HPDE6-E6E7 (cell line): ENCODE measurements at regions not wholly inside any gene's neighbourhood (a gene's known extent, or its start where the extent isn't known, plus 50 kb on each side); places are given as distances from the start of the nearest gene placed in this dataset.

Source experiments
- DNase-seq: peaks from one replicate; pipeline ENCODE4 v3.0.0; 2011; ENCODE audit warnings: missing footprints; ENCODE audit errors: extremely low spot score

GRCh38 chr4:124469981-124470380, 242.6 kb downstream of the ANKRD50 start:
- no peak for DNase-seq

GRCh38 chr4:124478470-124478869, 234.1 kb downstream of the ANKRD50 start:
- no peak for DNase-seq

DNA sequence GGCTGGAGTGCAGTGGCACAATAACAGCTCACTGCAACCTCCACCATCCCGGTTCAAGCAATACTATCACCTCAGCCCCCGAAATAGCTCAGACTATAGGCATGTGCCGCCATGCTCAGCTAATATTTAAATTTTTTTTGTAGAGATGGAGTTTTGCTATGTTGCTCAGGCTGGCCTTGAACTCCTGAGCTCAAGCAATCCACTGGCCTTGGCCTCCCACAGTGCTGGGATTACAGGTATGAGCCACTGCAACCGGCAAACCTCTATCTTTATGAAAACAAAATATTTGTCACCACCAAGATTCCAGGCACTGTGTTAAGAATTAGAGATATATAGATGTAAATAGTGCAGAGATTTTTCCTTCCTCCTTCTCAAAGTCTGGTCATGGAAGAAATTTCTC, 232.5 kb downstream of the ANKRD50 start:
- DNase-seq: no peak

GRCh38 chr4:124481123-124481522, 231.4 kb downstream of the ANKRD50 start:
- no peak for DNase-seq

- no peak for DNase-seq
Observed at GRCh38 chr4:124483048-124483906, 229.3 kb downstream of the ANKRD50 start.

DNA sequence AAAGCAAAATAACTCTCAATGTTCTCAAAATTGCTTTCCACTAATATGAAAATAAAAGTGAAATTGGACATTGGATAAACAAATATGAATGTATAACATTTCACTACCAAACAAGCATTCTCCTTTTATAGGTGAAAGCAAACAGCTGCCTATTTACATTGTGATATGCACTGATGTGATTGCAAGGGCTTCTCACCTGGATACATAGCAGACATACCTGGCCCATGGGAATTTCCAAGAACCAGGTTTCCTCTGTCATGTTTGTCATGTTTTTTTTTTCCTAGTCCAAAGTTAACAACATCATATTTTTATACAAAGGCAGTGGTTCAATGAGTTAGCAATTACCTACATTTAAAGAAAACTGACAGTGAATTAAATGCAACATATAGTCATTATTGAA, 228.5 kb downstream of the ANKRD50 start:
- no peak for DNase-seq

- no peak for DNase-seq
Observed at GRCh38 chr4:124484940-124485339, 227.6 kb downstream of the ANKRD50 start.

DNA sequence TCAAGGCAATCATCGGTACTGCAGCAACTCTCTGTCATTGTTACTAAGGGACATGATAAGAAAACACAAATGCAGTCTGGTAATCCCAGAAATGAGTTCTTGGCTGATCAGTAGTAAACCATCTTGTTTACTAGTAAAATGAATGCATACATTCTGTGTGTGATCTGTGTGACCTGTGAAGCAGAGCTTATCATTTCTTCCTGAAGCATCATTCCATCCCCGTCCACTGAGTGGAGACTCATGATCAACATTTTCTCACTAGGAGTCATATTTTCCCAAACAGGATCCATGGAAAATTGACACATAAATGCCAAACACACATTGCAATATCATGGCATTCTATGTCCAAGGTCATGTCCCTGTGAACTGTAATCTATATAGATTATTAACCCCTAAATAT, 226.1 kb downstream of the ANKRD50 start:
- no peak for DNase-seq

DNA sequence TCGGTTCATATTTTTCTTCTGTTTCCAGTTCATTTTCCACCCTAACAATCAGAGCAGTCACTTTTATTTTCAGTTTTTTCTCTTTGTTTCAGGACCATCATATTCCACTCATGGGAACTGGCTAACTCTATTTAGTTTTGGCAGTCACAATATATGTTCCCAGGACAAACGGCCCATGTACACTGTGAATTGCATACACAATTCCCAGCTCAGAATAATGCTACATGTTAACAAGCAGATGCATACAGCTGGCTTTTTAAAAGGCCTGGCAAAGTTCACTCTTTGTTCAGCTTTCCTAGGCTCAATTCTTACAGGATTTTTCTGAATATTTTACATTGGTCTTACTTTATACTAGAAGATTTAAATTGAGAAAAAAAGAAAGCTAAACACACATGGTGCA, 224.9 kb downstream of the ANKRD50 start:
- DNase-seq: no peak

DNA sequence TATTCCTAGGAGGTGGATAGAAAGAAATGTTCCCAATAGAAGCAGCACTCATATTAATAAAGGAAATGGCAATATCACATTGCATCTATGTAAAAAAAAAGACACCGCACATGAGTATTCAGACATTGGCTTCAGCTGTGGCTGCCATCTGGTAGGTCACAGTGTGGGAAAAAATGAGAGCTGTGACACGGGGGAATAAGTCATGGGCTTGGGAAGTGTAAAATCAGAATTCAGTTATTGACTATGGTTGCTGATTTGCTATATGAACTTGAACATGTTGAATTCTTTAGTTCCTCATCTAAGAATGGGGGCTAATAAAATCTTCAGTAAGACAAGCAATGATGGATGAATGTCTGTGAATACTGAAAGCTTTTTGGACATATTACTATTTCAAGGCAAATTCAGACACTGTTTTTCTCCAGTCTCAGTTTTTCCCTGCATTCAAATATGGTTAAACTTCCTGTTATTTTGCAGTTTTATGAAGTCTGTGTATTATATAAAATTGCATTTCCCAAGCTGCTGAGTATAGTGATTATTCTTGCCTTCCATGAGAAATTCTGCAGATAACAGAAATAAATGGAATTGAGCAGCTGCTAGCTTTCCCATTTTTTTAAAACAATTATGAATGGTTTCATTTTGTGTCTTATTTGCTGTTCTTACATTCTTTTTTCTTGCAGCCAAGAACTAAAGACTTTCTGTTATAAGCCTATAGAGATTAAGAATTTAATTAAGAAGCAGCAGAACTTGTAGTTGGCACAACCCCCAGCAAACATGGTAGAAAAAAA, 221.0 kb downstream of the ANKRD50 start:
- no peak for DNase-seq

- DNase-seq: no peak
Observed at GRCh38 chr4:124499261-124499660, 213.3 kb downstream of the ANKRD50 start.

DNA sequence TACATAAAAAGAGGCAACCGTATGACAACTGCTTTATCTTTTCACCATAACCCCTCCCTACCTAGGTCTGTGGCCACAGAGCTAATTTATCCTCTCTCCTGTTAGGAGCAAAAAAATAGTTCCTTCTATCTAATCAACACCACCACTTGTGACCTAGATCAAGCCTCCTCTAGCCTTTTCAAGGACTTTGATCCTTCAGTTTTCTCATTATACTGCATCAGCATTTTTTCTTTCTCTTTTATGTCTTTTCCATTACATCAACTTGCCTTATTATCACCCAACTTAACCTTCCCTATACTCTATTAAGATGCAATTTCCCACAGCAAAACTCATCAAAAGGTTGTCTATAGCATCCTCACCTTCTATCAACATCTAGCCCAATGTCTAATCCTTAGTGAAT, 211.0 kb downstream of the ANKRD50 start:
- DNase-seq: no peak

- no peak for DNase-seq
Observed at GRCh38 chr4:124504431-124504830, 208.1 kb downstream of the ANKRD50 start.

DNA sequence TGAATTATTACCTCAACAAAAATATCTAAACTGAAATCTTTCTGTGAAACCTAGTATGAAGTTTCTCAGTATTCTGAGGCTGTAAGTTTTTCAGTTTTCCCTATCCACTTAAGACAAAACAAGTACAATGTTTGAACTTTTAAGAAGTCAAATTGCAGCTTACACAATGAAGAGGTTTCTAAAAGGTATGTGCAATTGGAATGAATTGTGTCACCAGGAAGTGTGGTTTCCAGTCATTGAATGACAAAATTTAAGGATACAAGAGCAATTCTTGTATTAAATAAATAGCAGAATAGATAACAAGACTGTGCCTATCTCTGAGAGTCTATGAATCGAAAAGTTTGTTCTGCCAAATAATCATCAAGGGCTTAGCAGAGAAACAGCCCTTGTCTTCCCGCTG, 207.3 kb downstream of the ANKRD50 start:
- DNase-seq: no peak

GRCh38 chr4:124509151-124509550, 203.4 kb downstream of the ANKRD50 start:
- no peak for DNase-seq

- DNase-seq: no peak
Observed at GRCh38 chr4:124514588-124514987, 197.9 kb downstream of the ANKRD50 start.

GRCh38 chr4:124515591-124515990, 196.9 kb downstream of the ANKRD50 start:
- DNase-seq: no peak

GRCh38 chr4:124519196-124519595, 193.3 kb downstream of the ANKRD50 start:
- DNase-seq: no peak

DNA sequence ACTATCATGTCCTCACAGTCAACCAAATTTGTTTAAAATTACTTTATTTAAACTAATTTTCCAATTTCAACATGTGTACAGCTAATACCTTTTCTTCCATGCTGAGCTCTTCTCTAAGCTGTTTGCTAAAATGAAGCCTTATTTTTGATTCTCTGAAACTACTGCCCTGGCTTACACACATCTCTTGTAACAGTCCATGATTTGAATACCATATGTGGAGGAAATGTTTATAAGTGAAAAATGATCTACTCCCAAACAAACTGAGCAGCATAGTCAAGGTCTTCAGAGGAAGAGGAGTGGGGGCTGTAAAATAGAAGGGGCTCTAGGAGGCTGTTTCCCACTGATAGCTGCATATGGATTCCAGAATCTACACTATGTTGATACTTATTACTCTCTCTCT, 188.7 kb downstream of the ANKRD50 start:
- DNase-seq: no peak

- no peak for DNase-seq
Observed at GRCh38 chr4:124525524-124525923, 187.0 kb downstream of the ANKRD50 start.

DNA sequence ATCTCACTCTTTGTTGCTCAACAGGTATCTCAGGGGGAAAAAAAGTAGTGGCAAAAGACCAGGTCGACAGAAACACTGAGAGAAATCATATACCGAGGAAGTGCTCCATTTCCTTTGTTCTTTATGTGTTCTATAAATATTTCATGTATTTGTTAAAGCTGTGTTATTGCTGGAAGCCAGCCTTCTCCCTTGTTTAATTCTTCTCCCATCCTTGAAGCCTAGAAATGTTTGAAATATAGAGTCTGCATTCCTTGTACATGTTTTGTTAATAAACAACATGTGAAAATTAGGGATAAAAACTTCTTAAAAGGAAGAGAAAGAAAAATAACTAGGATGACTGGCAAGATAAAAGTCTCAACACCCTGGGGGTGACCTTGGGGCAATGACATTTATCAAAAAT, 186.2 kb downstream of the ANKRD50 start:
- DNase-seq: no peak

- DNase-seq: no peak
Observed at GRCh38 chr4:124526769-124527168, 185.8 kb downstream of the ANKRD50 start.

- DNase-seq: no peak
Observed at GRCh38 chr4:124527364-124527763, 185.2 kb downstream of the ANKRD50 start.
